C4-2B (cell line): ENCODE measurements at regions not wholly inside any gene's neighbourhood (a gene's known extent, or its start where the extent isn't known, plus 50 kb on each side); places are given as distances from the start of the nearest gene placed in this dataset.

Experiments used
- CTCF ChIP-seq: fragments of 450-650 bp; conservative IDR thresholded peaks from 2 replicates; pipeline ENCODE4 v1.5.1; 2017; ENCODE audit warnings: mild to moderate bottlenecking
- ZFX ChIP-seq: fragments of 450-650 bp; IDR thresholded peaks from 2 replicates; pipeline ENCODE4 v1.6.1; 2017

DNA sequence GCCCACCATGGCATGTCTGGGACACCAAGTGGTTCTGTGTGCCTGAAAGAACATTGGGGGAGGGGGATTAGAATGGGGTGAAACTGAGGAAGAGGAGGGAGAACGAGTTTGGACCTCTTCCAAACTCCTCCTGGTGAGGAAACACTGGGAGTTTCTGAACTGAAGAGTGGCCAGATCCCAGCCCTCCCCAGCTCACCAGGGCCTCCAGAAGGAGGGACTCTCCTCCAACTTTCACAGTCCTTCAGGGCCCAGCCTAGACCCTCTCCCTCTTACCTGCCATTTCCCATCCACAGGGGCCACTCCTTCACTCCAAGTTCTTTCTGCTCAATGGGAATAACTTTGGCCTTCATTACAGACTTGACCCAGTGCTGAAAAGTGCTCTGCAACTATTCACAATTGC is 132.0 kb upstream of the FOXK1 start:
- TF ChIP-seq CTCF = no peak
- no peak for TF ChIP-seq ZFX
